Pons (tissue), 1 donor: ENCODE measurements at regions not wholly inside any gene's neighbourhood (a gene's known extent, or its start where the extent isn't known, plus 50 kb on each side); places are given as distances from the start of the nearest gene placed in this dataset.
"Not testable (repeated sequence)": the region's sequence is repeated elsewhere in the genome, so short reads cannot be mapped to it uniquely, and the experiment has no call there.

Experiments
- DNase-seq: peaks from one replicate; pipeline ENCODE4 v3.0.0-alpha.2; 2016; ENCODE audit warnings: low spot score

- DNase-seq: no peak
Observed at GRCh38 chr9:115462623-115463022, 344.7 kb upstream of the TNC start.

- no peak for DNase-seq
Observed at GRCh38 chr9:115466756-115467155, 348.8 kb upstream of the TNC start.

- no peak for DNase-seq
Observed at GRCh38 chr9:115469841-115470240, 351.9 kb upstream of the TNC start.

GRCh38 chr9:115473032-115473431 is 355.1 kb upstream of the TNC start:
- DNase-seq: not testable (repeated sequence)

- no peak for DNase-seq
Observed at GRCh38 chr9:115481769-115482168, 363.8 kb upstream of the TNC start.

GRCh38 chr9:115482747-115483146 is 364.8 kb upstream of the TNC start:
- DNase-seq: no peak

- DNase-seq: no peak
Observed at GRCh38 chr9:115492869-115493268, 374.9 kb upstream of the TNC start.

- DNase-seq: no peak
Observed at GRCh38 chr9:115494393-115494792, 376.4 kb upstream of the TNC start.

- DNase-seq: no peak
Observed at GRCh38 chr9:115495052-115495635, 377.2 kb upstream of the TNC start.

GRCh38 chr9:115495836-115496235 is 377.9 kb upstream of the TNC start:
- DNase-seq: no peak

- no peak for DNase-seq
Observed at GRCh38 chr9:115498303-115498702, 380.3 kb upstream of the TNC start.

GRCh38 chr9:115507148-115507547 is 389.2 kb upstream of the TNC start:
- no peak for DNase-seq

- DNase-seq: no peak
Observed at GRCh38 chr9:115513148-115513547, 395.2 kb upstream of the TNC start.

GRCh38 chr9:115514454-115514853 is 396.5 kb upstream of the TNC start:
- no peak for DNase-seq

GRCh38 chr9:115517335-115518075 is 399.5 kb upstream of the TNC start:
- no peak for DNase-seq

GRCh38 chr9:115520646-115521045 is 402.7 kb upstream of the TNC start:
- peak; percentile 24 for DNase-seq

GRCh38 chr9:115522912-115523311 is 405.0 kb upstream of the TNC start:
- no peak for DNase-seq

GRCh38 chr9:115524453-115525059 is 406.6 kb upstream of the TNC start:
- DNase-seq: peak; percentile 68

- DNase-seq: no peak
Observed at GRCh38 chr9:115525111-115526058, 407.4 kb upstream of the TNC start.

- no peak for DNase-seq
Observed at GRCh38 chr9:115531410-115532125, 413.6 kb upstream of the TNC start.

GRCh38 chr9:115533511-115533910 is 415.6 kb upstream of the TNC start:
- no peak for DNase-seq

GRCh38 chr9:115540091-115540490 is 422.1 kb upstream of the TNC start:
- no peak for DNase-seq
